CD4-positive, alpha-beta memory T cell (primary cell): ENCODE measurements at regions not wholly inside any gene's neighbourhood (a gene's known extent, or its start where the extent isn't known, plus 50 kb on each side); places are given as distances from the start of the nearest gene placed in this dataset.

Experiments used
- CTCF ChIA-PET: fragments of 350-600 bp; sonication (Branson Sonifier 250); formaldehyde crosslinking; loops from one replicate; lab custom pipeline; 2021; ENCODE audit warnings: inconsistent platforms; ENCODE audit not compliant: partially characterized antibody; lab: Charles Lee
- POLR2A ChIA-PET: fragments of 350-600 bp; sonication (Branson Sonifier 250); formaldehyde crosslinking; loops from one replicate; lab custom pipeline; 2021; ENCODE audit not compliant: partially characterized antibody; lab: Charles Lee
- DNase-seq, 5 donors: peaks; one replicate each; pipeline versions ENCODE4 v3.0.0 to v3.0.0-alpha.2; 2020 to 2022; ENCODE audit warnings: mixed read lengths in 1 of 5
- H3K27ac ChIP-seq: one replicate; pipeline ENCODE4 v1.7.0; 2013; ENCODE audit warnings: low read depth, low read length
- H3K27me3 ChIP-seq: 2 replicates; pipeline ENCODE4 v1.7.0; 2013; ENCODE audit warnings: mild to moderate bottlenecking, low read length, moderate library complexity; ENCODE audit not compliant: insufficient read depth
- H3K36me3 ChIP-seq: 2 replicates; pipeline ENCODE4 v1.7.0; 2013; ENCODE audit warnings: mild to moderate bottlenecking, low read length, moderate library complexity; ENCODE audit not compliant: insufficient read depth
- H3K4me1 ChIP-seq: 2 replicates; pipeline ENCODE4 v1.7.0; 2013; ENCODE audit warnings: mild to moderate bottlenecking, low read length, moderate library complexity; ENCODE audit not compliant: insufficient read depth
- H3K4me3 ChIP-seq, 2 donors: one replicate each; pipeline ENCODE4 v1.7.0; 2013; ENCODE audit warnings: low read length in 2 of 2, mild to moderate bottlenecking in 1 of 2
- H3K9me3 ChIP-seq, 2 donors: one replicate each; pipeline ENCODE4 v1.7.0; 2013; ENCODE audit warnings: low read length in 2 of 2, control low read depth in 1 of 2; ENCODE audit not compliant: control insufficient read depth in 1 of 2
- H3K27ac Mint-ChIP-seq, 7 donors: one replicate each; pipeline ENCODE4 v1.8.0; 2020 to 2021; ENCODE audit warnings: mixed read lengths in 7 of 7, mild to moderate bottlenecking in 6 of 7, inconsistent platforms in 3 of 7, moderate library complexity in 3 of 7
- H3K27me3 Mint-ChIP-seq, 2 donors: one replicate each; pipeline ENCODE4 v1.8.0; 2020 to 2021; ENCODE audit warnings: mixed read lengths in 2 of 2
- H3K36me3 Mint-ChIP-seq, 2 donors: one replicate each; pipeline ENCODE4 v1.8.0; 2020 to 2021; ENCODE audit warnings: mixed read lengths in 2 of 2, inconsistent platforms in 1 of 2, mild to moderate bottlenecking in 1 of 2
- H3K4me1 Mint-ChIP-seq, 4 donors: one replicate each; pipeline ENCODE4 v1.8.0; 2020 to 2021; ENCODE audit warnings: mixed read lengths in 4 of 4, mild to moderate bottlenecking in 1 of 4
- H3K4me3 Mint-ChIP-seq, 8 donors: one replicate each; pipeline ENCODE4 v1.8.0; 2020 to 2021; ENCODE audit warnings: mixed read lengths in 8 of 8, mild to moderate bottlenecking in 7 of 8, moderate library complexity in 6 of 8, inconsistent platforms in 3 of 8
- H3K9me3 Mint-ChIP-seq, 8 donors: one replicate each; pipeline ENCODE4 v1.8.0; 2020 to 2021; ENCODE audit warnings: mixed read lengths in 8 of 8, mild to moderate bottlenecking in 5 of 8, inconsistent platforms in 3 of 8, moderate library complexity in 1 of 8
- intact Hi-C: fragments of 100-400 bp; cut with micrococcal nuclease; formaldehyde crosslinking; loops from one replicate; pipeline ENCODE4 v1.15.1; 2023

DNA sequence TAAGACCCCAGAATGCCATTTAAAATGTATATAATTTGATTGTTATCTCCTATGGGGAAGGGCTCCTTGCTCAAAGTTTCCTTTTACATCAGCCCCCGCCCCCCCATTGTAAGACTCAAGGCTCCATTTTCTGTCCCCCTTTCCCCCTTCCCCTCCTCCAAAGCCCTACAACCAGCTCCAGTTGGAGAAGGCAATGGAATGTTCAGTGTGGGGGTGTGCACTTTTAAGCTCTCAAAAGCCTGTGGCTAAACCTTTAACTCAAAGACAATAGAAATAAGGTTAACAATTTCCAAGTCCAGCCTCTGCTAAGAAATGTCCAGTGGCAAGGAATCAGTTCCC, 114.7 kb downstream of the NOG start:
- Histone ChIP-seq H3K9me3 (no peaks in the 10 kb centered on the region), H3K27ac (no peak overlapping the region), H3K4me1 (no peaks in the 10 kb centered on the region), H3K36me3 (no peaks in the 10 kb centered on the region), H3K4me3 (no peak overlapping the region), H3K27me3 (no peaks in the 10 kb centered on the region)
- Mint-ChIP-seq H3K36me3 (no peaks in the 10 kb centered on the region), H3K4me3 (no peak overlapping the region), H3K4me1 (no peaks in the 10 kb centered on the region), H3K27me3 (peaks cover 9 to 17% of the 10 kb centered on the region in 2 donors), H3K27ac (no peak overlapping the region), H3K9me3 (no peaks in the 10 kb centered on the region)
- DNase-seq, result no peak
- intact Hi-C loops, result no loop called here
- ChIA-PET POLR2A (no interaction called here), CTCF (interaction anchor here (1.9 kb wide), 1 partner anchor 8 kb away, joined by 12 read pairs; no protein-coding TSS in a partner anchor)

DNA sequence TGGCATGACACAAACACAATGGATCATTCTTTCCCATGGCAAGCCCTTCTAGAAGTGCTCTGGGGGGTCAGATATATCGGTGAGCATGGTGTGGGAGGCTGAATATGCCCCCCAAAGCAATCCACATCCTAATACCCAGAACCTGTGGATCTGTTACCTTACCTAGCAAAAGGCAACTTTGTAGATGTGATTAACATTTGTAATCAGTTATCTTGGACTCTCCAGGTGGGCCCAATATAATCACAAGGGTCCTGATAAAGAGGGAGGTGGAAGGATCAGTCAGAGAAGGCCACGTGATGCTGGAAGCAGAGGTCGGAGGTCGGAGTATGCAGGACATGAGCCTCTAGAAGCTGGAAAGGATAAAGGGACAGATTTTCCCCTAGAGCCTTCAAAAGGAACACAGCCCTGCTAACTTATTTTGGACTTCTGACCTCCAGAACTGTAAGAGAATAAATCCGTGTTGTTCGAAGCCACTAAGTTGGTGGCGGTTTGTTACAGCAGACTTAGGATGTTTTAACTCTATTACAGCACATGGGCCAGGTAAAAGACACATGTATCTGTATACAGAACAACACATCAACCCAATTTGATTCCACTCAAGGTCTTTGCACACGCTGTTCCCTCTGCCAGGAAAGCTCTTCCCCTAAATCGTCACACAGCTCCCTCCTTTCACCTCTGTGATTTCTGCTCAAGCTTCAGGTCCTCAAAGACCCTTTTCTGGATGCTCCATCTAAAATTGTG, 115.3 kb downstream of the NOG start:
- no peaks in the 10 kb centered on the region for H3K4me1 ChIP-seq
- intact Hi-C loops, result no loop called here
- no peak overlapping the region for H3K4me3 Mint-ChIP-seq
- peaks cover 9 to 12% of the 10 kb centered on the region in 2 donors for H3K27me3 Mint-ChIP-seq
- no peak for DNase-seq
- H3K4me1 Mint-ChIP-seq, result no peaks in the 10 kb centered on the region
- no peaks in the 10 kb centered on the region for H3K27me3 ChIP-seq
- CTCF ChIA-PET, result no interaction called here
- H3K36me3 ChIP-seq, result no peaks in the 10 kb centered on the region
- no peaks in the 10 kb centered on the region for H3K9me3 ChIP-seq
- no peak overlapping the region for H3K4me3 ChIP-seq
- no peak overlapping the region for H3K27ac Mint-ChIP-seq
- POLR2A ChIA-PET, result no interaction called here
- no peaks in the 10 kb centered on the region for H3K36me3 Mint-ChIP-seq
- no peak overlapping the region for H3K27ac ChIP-seq
- H3K9me3 Mint-ChIP-seq, result no peaks in the 10 kb centered on the region

DNA sequence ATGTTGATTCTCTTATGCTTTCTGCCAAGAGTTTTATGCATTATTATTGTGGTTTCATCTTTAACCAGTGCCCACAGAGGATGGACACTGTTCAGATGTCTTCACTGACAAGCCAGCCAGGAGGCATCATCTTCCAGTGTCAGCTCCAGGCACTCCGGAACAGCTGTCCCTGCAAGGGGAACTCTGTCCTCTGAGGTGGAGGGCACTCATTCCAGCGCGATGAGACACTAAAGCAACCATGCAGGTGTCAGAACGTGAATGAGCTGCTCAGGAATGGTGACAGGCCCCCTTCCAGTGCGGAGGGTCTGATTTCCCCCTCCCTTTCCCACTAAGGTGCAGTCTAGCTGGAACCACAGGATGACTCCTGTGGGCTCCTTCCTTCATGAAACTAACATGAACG, 117.5 kb downstream of the NOG start:
- H3K9me3 ChIP-seq, result no peaks in the 10 kb centered on the region
- H3K27me3 ChIP-seq, result no peaks in the 10 kb centered on the region
- Mint-ChIP-seq H3K9me3 (no peaks in the 10 kb centered on the region), H3K4me1 (peaks cover 0 to under 1% (median 0%) of the 10 kb centered on the region in 4 donors), H3K4me3 (no peak overlapping the region), H3K36me3 (no peaks in the 10 kb centered on the region), H3K27ac (no peak overlapping the region), H3K27me3 (peaks cover 2 to 8% of the 10 kb centered on the region in 2 donors)
- no peak overlapping the region for H3K27ac ChIP-seq
- ChIA-PET CTCF (interaction anchor here (0.7 to 2.3 kb wide), 4 partner anchors 10 to 116 kb away, joined by 3 to 8 read pairs (median 4); no protein-coding TSS in a partner anchor), POLR2A (no interaction called here)
- H3K4me1 ChIP-seq, result no peaks in the 10 kb centered on the region
- intact Hi-C loops, result no loop called here
- no peak overlapping the region for H3K4me3 ChIP-seq
- DNase-seq, result no peak
- H3K36me3 ChIP-seq, result no peaks in the 10 kb centered on the region

DNA sequence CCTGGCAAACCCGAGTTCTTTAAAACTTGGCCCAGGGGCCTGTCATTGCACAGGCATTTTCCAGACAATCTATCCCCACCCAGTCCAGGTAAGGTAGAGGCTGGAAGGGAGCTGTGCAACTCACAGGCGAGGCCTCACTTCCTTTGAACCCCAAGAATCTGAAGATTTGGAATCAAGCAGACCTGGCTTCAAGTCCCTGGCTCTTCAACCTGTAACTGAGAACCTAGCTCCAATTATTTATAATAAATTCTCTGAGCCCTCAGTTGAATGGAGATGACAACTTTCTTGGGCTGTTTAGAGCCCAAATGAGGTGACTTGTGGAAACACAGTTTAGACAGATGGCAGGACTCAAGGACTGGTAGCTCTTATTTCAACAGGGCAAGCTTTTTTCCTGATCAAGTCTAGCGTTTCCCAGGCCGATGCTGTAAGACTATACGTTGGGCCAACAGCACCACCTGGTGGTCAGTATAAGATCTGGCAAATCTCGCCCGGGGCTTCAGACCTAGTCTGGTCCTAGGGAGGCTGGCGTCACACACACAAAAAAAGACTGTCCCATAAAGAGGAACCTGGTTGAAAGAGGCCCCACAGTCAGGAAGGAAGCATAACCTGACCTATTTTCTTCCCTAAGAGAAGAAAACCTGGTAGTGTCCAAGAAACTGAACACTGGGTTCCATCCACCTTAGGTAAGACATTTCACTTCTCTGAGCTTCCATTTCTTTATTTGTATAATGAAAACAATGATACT, 117.9 kb downstream of the C17orf67 start:
- Histone ChIP-seq H3K4me3 (no peak overlapping the region), H3K4me1 (no peaks in the 10 kb centered on the region), H3K9me3 (no peaks in the 10 kb centered on the region), H3K27ac (no peak overlapping the region), H3K27me3 (no peaks in the 10 kb centered on the region), H3K36me3 (no peaks in the 10 kb centered on the region)
- H3K4me3 Mint-ChIP-seq, result no peak overlapping the region
- peaks cover 2 to 4% of the 10 kb centered on the region in 2 donors for H3K27me3 Mint-ChIP-seq
- H3K27ac Mint-ChIP-seq, result no peak overlapping the region
- peak; percentile 52 to 64 (median 60) for DNase-seq
- H3K4me1 Mint-ChIP-seq, result peaks cover 0 to 5% (median 3%) of the 10 kb centered on the region in 4 donors
- no peaks in the 10 kb centered on the region for H3K36me3 Mint-ChIP-seq
- ChIA-PET CTCF (interaction anchor here (0.6 to 2.3 kb wide), 30 partner anchors 9 to 589 kb away, joined by 3 to 69 read pairs (median 4); partner anchors contain the start of gene NOG), POLR2A (interaction anchor here (0.7 to 1.1 kb wide), 3 partner anchors 64 to 218 kb away, joined by 3 to 6 read pairs (median 5); partner anchors contain the start of gene NOG)
- no peaks in the 10 kb centered on the region for H3K9me3 Mint-ChIP-seq
- intact Hi-C loops, result loop anchor here (1.0 to 5.0 kb wide), 5 partner anchors 61 to 588 kb away; no protein-coding TSS in a partner anchor

DNA sequence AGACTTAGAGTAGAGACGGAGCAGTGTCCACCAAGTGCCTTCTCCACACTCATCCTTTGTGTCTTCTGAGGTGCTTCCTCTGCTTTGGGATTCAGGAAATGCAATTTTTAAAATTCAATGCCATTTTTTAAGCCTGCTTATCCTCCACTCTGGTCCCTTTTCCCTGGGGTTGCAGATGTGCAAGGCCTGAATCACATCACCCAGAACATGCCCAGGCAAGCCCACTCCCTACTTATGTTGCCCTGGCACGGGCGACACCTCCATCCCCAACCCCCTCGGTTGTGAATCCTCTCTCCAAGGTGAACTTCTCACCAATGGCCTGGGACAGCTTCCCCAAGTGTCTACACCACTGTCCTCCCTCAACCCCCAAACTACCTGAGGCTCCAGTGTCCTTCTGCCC, 116.2 kb downstream of the C17orf67 start:
- H3K27ac ChIP-seq, result no peak overlapping the region
- no peaks in the 10 kb centered on the region for H3K27me3 ChIP-seq
- ChIA-PET POLR2A (no interaction called here), CTCF (interaction anchor here (0.7 to 2.3 kb wide), 6 partner anchors 63 to 1191 kb away, joined by 3 to 69 read pairs (median 8); partner anchors contain the start of gene NOG)
- DNase-seq, result no peak
- intact Hi-C loops, result loop anchor here (5.0 kb wide), 1 partner anchor 590 kb away; no protein-coding TSS in a partner anchor
- no peaks in the 10 kb centered on the region for H3K9me3 ChIP-seq
- Mint-ChIP-seq H3K27me3 (peaks cover 2 to 4% of the 10 kb centered on the region in 2 donors), H3K36me3 (no peaks in the 10 kb centered on the region), H3K4me1 (peaks cover 0 to 5% (median 3%) of the 10 kb centered on the region in 4 donors), H3K9me3 (no peaks in the 10 kb centered on the region), H3K4me3 (no peak overlapping the region), H3K27ac (no peak overlapping the region)
- no peaks in the 10 kb centered on the region for H3K4me1 ChIP-seq
- H3K36me3 ChIP-seq, result no peaks in the 10 kb centered on the region
- H3K4me3 ChIP-seq, result no peak overlapping the region

DNA sequence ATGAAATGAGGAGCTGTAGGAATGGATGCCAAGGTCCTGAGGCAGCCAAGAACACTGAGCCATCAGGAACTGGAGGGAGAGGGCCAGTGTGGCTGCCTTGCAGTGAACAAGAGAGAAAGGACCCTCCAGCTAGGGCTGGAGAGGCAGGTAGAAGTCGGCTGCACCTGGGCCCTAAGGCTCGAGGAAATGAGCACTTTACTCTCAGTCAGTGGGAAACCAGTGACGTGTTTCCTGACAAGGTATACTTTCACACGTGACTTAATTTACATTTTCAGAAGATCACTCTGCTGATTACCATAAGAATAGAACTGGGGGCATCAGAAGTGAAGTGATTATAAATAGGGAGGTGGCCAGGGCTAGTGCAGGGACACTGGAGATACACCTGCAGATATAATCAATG, 115.2 kb downstream of the C17orf67 start:
- no peak overlapping the region for H3K4me3 ChIP-seq

DNA sequence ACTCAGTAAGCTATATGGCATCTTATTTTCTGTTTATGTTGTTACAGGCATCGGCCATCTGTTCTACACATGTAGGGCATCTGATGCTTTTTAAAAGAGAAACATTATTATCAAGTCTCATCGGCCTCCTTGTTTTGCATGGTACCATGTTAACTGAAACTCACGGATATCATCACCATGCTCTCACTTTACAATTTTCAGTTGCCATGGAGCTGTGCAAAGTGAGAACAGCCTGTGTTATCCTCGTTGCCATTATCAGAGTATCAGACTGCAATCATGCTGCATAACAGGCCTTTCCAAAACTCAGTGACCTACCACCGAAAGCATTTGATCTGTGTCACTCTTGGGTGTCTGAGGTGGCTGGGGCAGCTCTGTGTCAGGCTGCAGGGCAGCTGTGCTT, 110.3 kb downstream of the C17orf67 start:
- Mint-ChIP-seq H3K27me3 (peaks cover 7% of the 10 kb centered on the region in 2 donors), H3K4me3 (no peak overlapping the region), H3K27ac (no peak overlapping the region), H3K4me1 (peaks cover 0 to under 1% (median 0%) of the 10 kb centered on the region in 4 donors), H3K9me3 (no peaks in the 10 kb centered on the region), H3K36me3 (no peaks in the 10 kb centered on the region)
- H3K27ac ChIP-seq, result no peak overlapping the region
- H3K9me3 ChIP-seq, result no peaks in the 10 kb centered on the region
- H3K4me3 ChIP-seq, result no peak overlapping the region
- no peak for DNase-seq
- H3K4me1 ChIP-seq, result no peaks in the 10 kb centered on the region
- intact Hi-C loops, result no loop called here
- CTCF ChIA-PET, result interaction anchor here (0.6 kb wide), 1 partner anchor 287 kb away, joined by 4 read pairs; no protein-coding TSS in a partner anchor
- no peaks in the 10 kb centered on the region for H3K36me3 ChIP-seq
- POLR2A ChIA-PET, result no interaction called here
- no peaks in the 10 kb centered on the region for H3K27me3 ChIP-seq

More for the DNA sequence above, 115.2 kb downstream of the C17orf67 start:
- no peaks in the 10 kb centered on the region for H3K36me3 ChIP-seq
- no peaks in the 10 kb centered on the region for H3K27me3 ChIP-seq
- H3K9me3 ChIP-seq, result no peaks in the 10 kb centered on the region
- Mint-ChIP-seq H3K4me3 (no peak overlapping the region), H3K9me3 (no peaks in the 10 kb centered on the region), H3K36me3 (no peaks in the 10 kb centered on the region), H3K27ac (no peak overlapping the region), H3K27me3 (peaks cover 2 to 4% of the 10 kb centered on the region in 2 donors), H3K4me1 (peaks cover 0 to 5% (median 3%) of the 10 kb centered on the region in 4 donors)
- no peak overlapping the region for H3K27ac ChIP-seq
- POLR2A ChIA-PET, result no interaction called here
- CTCF ChIA-PET, result interaction anchor here (1.1 kb wide), 1 partner anchor 62 kb away, joined by 5 read pairs; no protein-coding TSS in a partner anchor
- H3K4me1 ChIP-seq, result no peaks in the 10 kb centered on the region
- intact Hi-C loops, result loop anchor here (5.0 kb wide), 1 partner anchor 591 kb away; no protein-coding TSS in a partner anchor
- DNase-seq, result no peak
